NCI-H1048 (cell line): ENCODE measurements at regions not wholly inside any gene's neighbourhood (a gene's known extent, or its start where the extent isn't known, plus 50 kb on each side); places are given as distances from the start of the nearest gene placed in this dataset.
"Not testable (repeated sequence)": the region's sequence is repeated elsewhere in the genome, so short reads cannot be mapped to it uniquely, and the experiment has no call there.

Experiments
- DNase-seq: peaks from one replicate; lab custom pipeline; 2025; lab: John Stamatoyannopoulos, UW

DNA sequence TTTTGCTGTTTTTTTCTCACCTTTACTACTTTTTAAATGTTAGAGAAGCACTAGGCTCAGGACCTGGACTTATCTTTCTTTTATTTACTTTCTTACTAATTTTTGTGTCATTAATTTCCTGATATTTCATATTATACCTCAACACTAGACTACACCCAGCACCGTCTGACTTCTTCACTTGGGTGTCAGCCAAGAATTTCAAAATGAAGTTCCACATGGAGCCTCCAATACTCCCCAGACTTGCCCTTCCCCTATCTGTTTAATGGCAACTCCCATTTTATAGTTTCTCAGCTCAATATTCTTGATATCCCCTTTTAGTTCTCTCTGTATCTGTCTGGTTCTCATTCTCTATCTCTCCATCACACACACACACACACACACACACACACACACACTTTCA is 139.3 kb downstream of the USP22 start:
- not testable (repeated sequence) for DNase-seq

DNA sequence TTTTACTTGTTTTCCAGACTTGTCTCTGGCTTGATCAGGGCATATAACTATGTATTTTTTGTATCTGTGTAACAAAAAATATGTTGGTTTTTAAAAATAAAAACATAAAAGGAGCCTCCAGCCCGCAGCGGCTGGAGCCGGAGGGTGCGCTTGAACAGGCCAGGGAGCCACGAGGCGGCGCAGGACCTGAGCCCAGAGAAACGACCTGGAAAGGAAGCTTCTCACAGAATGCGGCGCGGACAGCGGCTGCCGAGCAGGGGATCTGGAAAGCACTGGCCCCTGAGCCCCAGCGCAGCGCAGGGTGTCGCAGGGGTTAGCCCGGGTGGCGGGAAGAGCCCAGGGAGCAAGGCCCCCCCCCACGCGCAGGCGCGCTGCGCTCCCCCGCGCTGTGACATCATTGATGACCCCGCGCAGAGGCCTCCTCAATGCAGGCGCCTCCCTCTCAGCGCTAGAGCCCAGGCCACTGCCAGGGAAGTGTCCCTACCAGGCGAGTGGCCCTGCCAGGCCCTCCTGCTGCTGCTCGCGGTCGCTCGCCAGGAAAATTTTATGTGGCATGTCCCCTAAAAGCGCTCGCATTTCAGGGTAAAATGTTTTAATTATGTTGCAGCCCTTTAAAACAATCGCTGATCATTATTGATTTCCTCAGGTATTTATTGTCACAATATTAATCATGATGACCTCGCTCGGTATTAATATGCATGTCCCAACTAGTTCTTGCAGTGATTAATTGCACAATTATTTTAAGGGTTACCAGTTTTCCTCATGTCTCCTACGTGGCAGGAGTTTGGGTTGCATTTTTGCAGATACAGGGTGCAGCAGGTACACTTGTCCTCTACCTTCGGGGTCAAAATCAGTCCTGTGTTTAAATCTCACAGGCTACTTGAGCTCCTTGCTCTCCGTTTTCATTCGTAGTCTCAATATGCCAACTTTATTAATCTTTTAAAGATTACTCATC is 134.2 kb downstream of the USP22 start:
- peak; percentile 4 for DNase-seq

DNA sequence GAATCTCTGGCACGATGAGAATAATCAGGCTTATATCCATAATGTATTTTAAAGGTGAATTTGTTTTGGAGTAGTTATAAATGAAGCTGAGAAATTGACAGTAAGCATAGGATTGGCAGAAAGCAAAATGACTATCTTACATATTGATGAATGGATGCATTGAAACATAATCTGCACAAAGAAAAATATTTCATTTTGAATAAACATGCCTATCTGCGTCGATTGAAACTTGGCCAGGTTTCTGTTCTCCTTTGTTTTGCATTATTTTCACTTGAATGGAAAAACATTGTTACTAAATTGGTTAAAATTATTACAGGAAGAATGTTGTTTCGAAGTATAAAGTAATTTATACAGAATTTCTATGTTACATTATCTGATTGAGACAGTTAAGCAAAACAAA is 128.2 kb downstream of the USP22 start:
- no peak for DNase-seq

GRCh38 chr17:20916383-20916782 is 126.4 kb downstream of the USP22 start:
- DNase-seq, result no peak

GRCh38 chr17:20917610-20918306 is 125.1 kb downstream of the USP22 start:
- DNase-seq, result not testable (repeated sequence)

DNA sequence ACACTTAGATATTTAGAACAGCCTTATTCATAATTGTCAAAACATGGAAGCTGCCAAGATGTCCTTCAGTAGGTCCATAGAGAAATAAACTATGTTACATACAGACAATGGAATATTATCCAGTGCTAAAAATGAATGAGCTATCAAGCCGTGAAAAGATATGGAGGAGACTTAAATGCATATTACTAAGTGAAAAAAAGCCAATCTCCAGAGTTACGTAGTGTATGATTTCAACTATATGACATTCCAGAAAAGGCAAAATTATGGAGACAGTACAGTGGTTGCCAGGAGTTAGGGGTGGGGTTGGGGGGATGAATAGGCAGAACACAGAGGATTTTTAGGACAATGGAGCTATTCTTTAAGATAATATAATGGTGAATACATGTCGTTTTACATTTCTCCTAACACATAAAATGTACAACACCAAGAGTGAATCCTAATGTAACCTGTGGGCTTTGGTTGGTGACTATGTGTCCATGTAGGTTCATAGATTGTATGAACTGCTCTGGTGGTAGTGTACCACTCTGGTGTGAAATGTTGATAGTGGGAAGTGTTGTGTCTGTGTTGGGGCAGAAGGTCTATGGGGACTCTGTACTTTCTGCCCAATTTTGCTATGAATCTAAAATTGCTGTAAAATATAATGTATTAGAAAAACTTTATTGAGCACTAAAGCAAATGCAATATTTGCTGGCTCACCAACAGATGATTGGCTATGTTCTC is 122.6 kb downstream of the USP22 start:
- DNase-seq, result no peak

DNA sequence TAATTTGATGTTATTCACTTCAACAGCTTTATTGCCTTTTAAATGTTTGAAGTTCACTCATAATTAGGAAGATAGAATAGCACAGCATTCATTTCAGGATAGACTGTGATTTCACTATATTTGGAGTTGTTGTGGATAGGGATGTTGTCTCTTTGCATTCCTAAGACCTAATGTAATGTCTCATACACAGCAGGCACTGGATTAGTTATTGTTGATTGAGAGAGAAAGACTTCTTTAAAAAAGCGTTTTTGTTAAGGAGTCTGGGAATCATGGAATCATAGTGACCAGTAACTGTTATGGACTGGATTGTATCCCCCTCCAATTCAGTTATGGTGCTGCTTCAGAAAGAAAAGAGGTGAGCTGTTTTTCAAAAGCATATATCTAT is 122.0 kb downstream of the USP22 start:
- no peak for DNase-seq

DNA sequence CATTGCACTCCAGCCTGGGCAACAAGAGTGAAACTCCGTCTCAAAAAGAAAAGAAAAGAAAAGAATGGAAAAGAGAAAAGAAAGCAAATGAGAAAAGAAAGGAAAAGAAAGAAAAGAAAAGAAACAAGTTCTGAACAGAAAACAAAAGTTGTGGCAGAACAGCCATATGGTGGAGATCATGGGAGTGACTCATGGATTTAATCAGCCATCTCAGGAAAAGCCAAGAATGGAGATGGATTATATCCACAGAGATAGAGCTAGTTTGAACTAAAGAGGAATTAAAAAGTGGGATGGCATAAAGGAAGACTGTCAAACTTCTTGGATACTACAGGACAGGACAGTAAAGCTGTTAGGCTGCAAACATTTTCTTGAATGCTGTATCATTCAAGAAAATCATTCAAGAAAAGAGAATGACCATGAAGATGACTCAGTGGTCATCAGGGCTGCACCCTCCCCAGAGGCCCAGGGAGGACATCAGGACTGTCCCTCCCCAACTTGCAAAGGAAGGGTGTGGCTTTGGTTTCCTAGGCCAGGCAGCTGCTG is 120.6 kb downstream of the USP22 start:
- no peak for DNase-seq

- no peak for DNase-seq
Measured at GRCh38 chr17:20924306-20924705, 118.5 kb downstream of the USP22 start.

- DNase-seq, result no peak
Measured at GRCh38 chr17:20925091-20925490, 117.7 kb downstream of the USP22 start.

DNA sequence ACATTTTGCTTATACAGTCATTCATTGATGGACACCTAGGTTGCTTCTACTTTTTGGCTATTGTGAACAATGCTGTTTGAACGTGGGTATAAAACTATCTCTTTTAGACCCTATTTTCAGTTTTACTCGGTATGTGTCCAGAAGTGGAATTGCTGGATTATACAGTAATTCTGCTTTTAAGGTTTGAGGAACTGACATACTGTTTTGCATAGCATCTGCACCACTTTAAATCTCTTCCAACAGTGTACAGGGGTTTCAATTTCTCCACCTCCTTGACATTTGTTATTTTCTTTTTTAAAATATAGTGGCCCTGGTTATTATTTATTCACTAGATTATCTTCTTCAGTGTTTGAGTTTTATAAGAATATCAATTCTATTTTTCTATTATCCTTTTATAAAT is 116.9 kb downstream of the USP22 start:
- no peak for DNase-seq

- DNase-seq, result no peak
Measured at GRCh38 chr17:20926532-20926931, 116.3 kb downstream of the USP22 start.

DNA sequence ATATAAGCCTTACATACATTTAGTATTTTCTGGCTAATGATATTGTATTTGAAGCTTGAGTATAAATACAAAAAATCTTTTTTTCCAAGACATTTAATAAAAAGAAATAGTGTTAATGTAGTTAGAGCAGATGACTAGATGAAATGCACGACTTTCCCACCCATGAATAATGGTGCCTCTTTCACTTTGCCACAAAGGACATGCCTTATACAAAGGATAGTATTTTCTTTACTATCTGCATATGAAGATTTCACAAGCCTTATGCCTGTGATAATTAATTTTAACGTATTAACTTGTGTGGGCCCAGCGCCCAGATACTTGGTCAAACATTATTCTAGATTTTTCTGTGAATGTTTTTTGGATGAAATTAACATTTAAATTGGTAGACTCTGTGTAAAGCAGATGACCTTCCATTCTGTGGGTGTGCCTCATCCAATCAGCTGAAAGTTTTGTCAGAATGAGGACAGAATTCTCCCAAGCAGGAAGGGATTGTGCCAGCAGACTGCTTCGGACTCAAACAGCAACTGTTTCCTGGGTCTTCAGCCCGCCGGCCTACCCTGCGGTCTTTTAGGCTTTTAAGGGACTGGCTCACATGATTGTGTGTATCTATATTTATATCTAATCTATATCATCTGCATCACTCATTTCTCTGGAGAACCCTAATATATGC is 115.4 kb downstream of the USP22 start:
- no peak for DNase-seq

DNA sequence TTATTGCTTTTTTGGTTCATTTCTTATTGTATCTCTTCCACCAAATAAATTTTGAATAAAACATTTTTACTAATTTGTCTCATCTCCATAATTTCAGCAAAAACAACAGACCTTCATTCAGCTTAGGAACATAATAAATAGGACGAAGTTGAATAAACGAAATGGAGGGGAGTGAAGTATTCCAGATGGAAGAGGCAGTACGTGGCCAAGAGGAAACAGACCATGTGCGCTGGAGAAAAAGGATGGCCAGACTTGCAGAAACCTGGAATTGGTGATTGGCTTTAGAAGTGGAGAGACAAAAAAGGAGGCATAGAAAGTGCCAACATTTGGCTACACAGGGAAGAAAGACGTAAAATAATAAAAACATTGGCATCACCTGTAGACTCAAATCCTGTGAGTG is 113.5 kb downstream of the USP22 start:
- DNase-seq, result no peak

- no peak for DNase-seq
Measured at GRCh38 chr17:20930081-20930760, 112.6 kb downstream of the USP22 start.

GRCh38 chr17:20933040-20933439 is 109.8 kb downstream of the USP22 start:
- not testable (repeated sequence) for DNase-seq

- no peak for DNase-seq
Measured at GRCh38 chr17:20934288-20934687, 108.5 kb downstream of the USP22 start.

- no peak for DNase-seq
Measured at GRCh38 chr17:20935740-20936139, 107.1 kb downstream of the USP22 start.

DNA sequence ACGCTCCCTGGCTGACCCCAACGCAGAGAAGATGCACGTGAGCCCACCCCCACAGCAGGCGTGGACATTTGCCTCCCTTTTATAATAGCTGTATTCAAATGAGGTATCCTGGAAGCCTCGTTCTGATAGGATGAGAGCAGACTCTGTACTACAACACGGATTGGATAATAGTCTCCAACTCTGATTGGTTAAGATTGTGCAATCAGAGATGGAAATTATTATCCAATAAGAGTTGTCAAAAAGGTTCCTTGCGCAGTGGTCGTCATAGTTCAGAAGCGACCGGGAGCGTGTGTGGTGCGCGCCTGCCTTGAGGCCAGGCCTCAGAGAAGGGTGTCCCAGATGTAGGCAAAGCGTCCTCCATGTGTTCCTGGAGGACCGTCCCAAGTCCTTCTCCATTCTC is 104.6 kb downstream of the USP22 start:
- no peak for DNase-seq

DNA sequence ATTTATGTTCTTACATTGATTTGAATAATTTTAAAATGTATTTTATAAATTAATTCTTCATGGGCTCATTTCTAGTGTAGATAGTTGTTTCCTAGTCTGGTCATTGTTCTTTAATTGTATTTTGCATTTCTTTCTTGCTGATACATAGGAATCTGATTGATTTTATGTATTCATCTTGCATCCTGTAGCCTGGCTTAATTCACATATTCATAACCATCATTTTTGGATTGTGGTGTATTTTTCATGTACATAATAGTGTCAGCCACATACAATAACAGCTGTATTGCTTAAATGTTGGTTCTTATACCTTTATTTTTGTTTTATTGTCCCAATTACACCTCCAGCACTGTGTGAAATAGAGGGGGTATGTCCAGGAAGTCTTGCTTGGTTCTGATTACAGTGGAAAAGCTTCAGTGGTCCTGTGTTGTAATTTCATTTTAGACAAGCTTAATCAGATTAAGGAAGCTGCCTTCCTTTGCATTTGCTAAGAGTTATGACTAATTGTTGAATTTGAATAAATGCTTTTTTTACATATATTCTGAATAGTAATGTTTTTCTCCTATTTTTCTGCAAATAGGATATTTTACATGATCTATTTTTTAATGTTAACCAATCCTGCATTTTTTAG is 103.7 kb downstream of the USP22 start:
- no peak for DNase-seq

GRCh38 chr17:20941872-20942271 is 100.9 kb downstream of the USP22 start:
- DNase-seq, result no peak
